HepG2 (cell line): ENCODE measurements at regions not wholly inside any gene's neighbourhood (a gene's known extent, or its start where the extent isn't known, plus 50 kb on each side); places are given as distances from the start of the nearest gene placed in this dataset.

Experiments used
- ATAC-seq: fragments of 200-7000 bp; cut with Tn5 transposase; 3 replicates; pipeline ENCODE4 v1.9.1; 2020; ENCODE audit warnings: mild to moderate bottlenecking, moderate library complexity
- BruUV-seq: library from RNA; stranded (reverse); fragments of 400-500 nt; replicated peaks from 2 replicates; lab custom pipeline; 2021; lab: Mats Ljungman, UMichigan
- CTCF ChIA-PET: fragments of 300-600 bp; formaldehyde crosslinking; extraction: SDS; loops from one replicate; lab custom pipeline; 2021; ENCODE audit warnings: low total read pairs, inconsistent platforms, low intra/inter-chr PET ratio; lab: Yijun Ruan, JAX
- POLR2A ChIA-PET: fragments of 350-600 bp; sonication (Branson Sonifier 250); formaldehyde crosslinking; loops from one replicate; lab custom pipeline; 2020; ENCODE audit warnings: antibody characterized with exemption, inconsistent platforms; lab: Yijun Ruan, JAX
- DNase-seq: peaks from one replicate; pipeline ENCODE4 v3.0.0-alpha.2; 2015; ENCODE audit warnings: low spot score
- FAIRE-seq: peaks from 3 replicates; lab custom pipeline; 2011; peaks lifted over from hg19 to GRCh38; lab: Jason Lieb, UNC
- H2AFZ ChIP-seq: one replicate; pipeline ENCODE4 v1.6.1; 2011; ENCODE audit warnings: low read length, inconsistent platforms
- H3K27ac ChIP-seq: fragments of 300-600 bp; 3 replicates; pipeline ENCODE4 v1.8.0; 2011; ENCODE audit warnings: mixed run types, mild to moderate bottlenecking, mixed read lengths, low read length, inconsistent platforms; ENCODE audit not compliant: insufficient read depth; ENCODE audit errors: extremely low read length
- H3K27me3 ChIP-seq, 2 experiments: fragments of 200-600 bp in 1 of 2; 2 replicates in 1 of 2; 3 replicates in 1 of 2; pipeline versions ENCODE4 v1.6.0 to v1.8.0; 2011; ENCODE audit warnings: low read length in 2 of 2, mild to moderate bottlenecking in 2 of 2, moderate library complexity in 2 of 2, inconsistent platforms in 1 of 2; ENCODE audit not compliant: insufficient read depth in 2 of 2, control insufficient read depth in 1 of 2
- H3K36me3 ChIP-seq, 2 experiments: fragments of 200-600 bp in 1 of 2; replicated peaks in 1 of 2; 2 replicates in 1 of 2; 3 replicates in 1 of 2; pipeline versions ENCODE4 v1.5.1 to v1.8.0; 2011; ENCODE audit warnings: low read length in 2 of 2, inconsistent platforms in 1 of 2; ENCODE audit not compliant: insufficient read depth in 2 of 2, control insufficient read depth in 1 of 2
- H3K4me1 ChIP-seq: 2 replicates; pipeline ENCODE4 v1.5.1; 2012; ENCODE audit warnings: low read length, inconsistent platforms; ENCODE audit not compliant: insufficient read depth
- H3K4me2 ChIP-seq: 2 replicates; pipeline ENCODE4 v1.6.0; 2011; ENCODE audit warnings: low read depth, low read length, inconsistent platforms
- H3K4me3 ChIP-seq, 3 experiments: fragments of 200-600 bp in 1 of 3; sonication (generic), shearing (Covaris generic) in 1 of 3; replicated peaks in 1 of 3; 2 replicates each; pipeline ENCODE4 v1.5.1; 2011 to 2016; ENCODE audit warnings: low read length in 3 of 3, inconsistent platforms in 2 of 3, low read depth in 2 of 3, mild to moderate bottlenecking in 2 of 3, control low read depth in 1 of 3, mixed read lengths in 1 of 3; ENCODE audit not compliant: insufficient read depth in 1 of 3
- H3K79me2 ChIP-seq: one replicate; pipeline ENCODE4 v1.6.1; 2011; ENCODE audit warnings: low read length, inconsistent platforms; ENCODE audit not compliant: insufficient read depth
- H3K9ac ChIP-seq: 2 replicates; pipeline ENCODE4 v1.6.0; 2011; ENCODE audit warnings: mild to moderate bottlenecking, low read depth, low read length, inconsistent platforms; ENCODE audit not compliant: insufficient read depth
- H3K9me3 ChIP-seq: 2 replicates; pipeline ENCODE4 v1.5.1; 2012; ENCODE audit warnings: mild to moderate bottlenecking, low read length
- H4K20me1 ChIP-seq: 2 replicates; pipeline ENCODE4 v1.6.0; 2011; ENCODE audit warnings: inconsistent platforms, mild to moderate bottlenecking, low read length, moderate library complexity; ENCODE audit not compliant: insufficient read depth
- CC2D1A ChIP-seq: sonication (generic); formaldehyde crosslinking; IDR thresholded peaks from 2 replicates; pipeline ENCODE4 v1.8.1; 2023; ENCODE audit warnings: mild to moderate bottlenecking, missing genetic modification reagents
- JUNB ChIP-seq: sonication (generic); formaldehyde crosslinking; IDR thresholded peaks from 2 replicates; pipeline ENCODE4 v1.8.0; 2022; ENCODE audit warnings: missing genetic modification reagents, mild to moderate bottlenecking, borderline replicate concordance
- ZNF557 ChIP-seq: sonication (generic); formaldehyde crosslinking; IDR thresholded peaks from 2 replicates; pipeline ENCODE4 v1.4.0; 2020; ENCODE audit warnings: missing genetic modification reagents
- ZSCAN30 ChIP-seq: sonication (generic); formaldehyde crosslinking; IDR thresholded peaks from 2 replicates; pipeline ENCODE4 v1.5.0; 2020; ENCODE audit warnings: mild to moderate bottlenecking, missing genetic modification reagents
- WGBS: methylation state at CpG from one replicate; pipeline ENCODE4 v1.1.6; 2017; ENCODE audit warnings: low lambda C conversion rate; 5-methylcytosine and 5-hydroxymethylcytosine counted together
- in situ Hi-C: cut with HindIII; loops from 2 replicates; pipeline ENCODE4 v1.10.0; 2017; ENCODE audit warnings: low pct_unique_long_range_greater_than_20kb; ENCODE audit not compliant: extremely low pct_ligation_motif_present
- intact Hi-C: fragments of 100-400 bp; cut with micrococcal nuclease; formaldehyde crosslinking; loops from one replicate; pipeline ENCODE4 v1.10.0; 2022; ENCODE audit not compliant: unreplicated experiment
- TF ChIP-seq, protein P1 (sequence below): sonication (generic); formaldehyde crosslinking; IDR thresholded peaks from 2 replicates; pipeline ENCODE4 v1.4.0; 2020; ENCODE audit warnings: mild to moderate bottlenecking, missing genetic modification reagents, borderline replicate concordance
- TF ChIP-seq, protein P2 (sequence below): sonication (generic); formaldehyde crosslinking; IDR thresholded peaks from 2 replicates; pipeline ENCODE4 v1.9.0; 2021; ENCODE audit warnings: missing genetic modification reagents, mild to moderate bottlenecking, borderline replicate concordance
- TF ChIP-seq, protein P3 (sequence below): sonication (generic); formaldehyde crosslinking; conservative IDR thresholded peaks from 2 replicates; pipeline ENCODE4 v1.8.1; 2023; ENCODE audit warnings: missing genetic modification reagents

DNA sequence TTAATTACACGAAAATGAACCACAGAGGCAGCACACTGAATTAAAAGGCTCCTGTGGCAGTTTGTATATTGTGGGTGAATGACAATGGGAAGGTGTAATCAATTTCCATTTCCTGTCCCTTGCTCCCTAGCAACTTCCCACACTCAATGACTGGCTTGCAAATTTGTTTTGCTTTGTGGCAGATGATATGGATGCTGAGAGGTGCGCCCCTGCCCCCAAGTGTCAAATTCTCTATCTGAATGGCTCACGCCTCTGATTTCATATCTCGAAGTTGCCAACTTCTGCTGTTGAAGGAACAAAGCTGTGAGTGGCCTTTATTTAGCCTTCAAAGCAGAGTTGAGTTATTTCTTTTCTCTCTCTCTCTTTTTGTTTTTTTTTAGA, 86.0 kb downstream of the FOXD2 start (continued):
- TF ChIP-seq, protein P1, sequence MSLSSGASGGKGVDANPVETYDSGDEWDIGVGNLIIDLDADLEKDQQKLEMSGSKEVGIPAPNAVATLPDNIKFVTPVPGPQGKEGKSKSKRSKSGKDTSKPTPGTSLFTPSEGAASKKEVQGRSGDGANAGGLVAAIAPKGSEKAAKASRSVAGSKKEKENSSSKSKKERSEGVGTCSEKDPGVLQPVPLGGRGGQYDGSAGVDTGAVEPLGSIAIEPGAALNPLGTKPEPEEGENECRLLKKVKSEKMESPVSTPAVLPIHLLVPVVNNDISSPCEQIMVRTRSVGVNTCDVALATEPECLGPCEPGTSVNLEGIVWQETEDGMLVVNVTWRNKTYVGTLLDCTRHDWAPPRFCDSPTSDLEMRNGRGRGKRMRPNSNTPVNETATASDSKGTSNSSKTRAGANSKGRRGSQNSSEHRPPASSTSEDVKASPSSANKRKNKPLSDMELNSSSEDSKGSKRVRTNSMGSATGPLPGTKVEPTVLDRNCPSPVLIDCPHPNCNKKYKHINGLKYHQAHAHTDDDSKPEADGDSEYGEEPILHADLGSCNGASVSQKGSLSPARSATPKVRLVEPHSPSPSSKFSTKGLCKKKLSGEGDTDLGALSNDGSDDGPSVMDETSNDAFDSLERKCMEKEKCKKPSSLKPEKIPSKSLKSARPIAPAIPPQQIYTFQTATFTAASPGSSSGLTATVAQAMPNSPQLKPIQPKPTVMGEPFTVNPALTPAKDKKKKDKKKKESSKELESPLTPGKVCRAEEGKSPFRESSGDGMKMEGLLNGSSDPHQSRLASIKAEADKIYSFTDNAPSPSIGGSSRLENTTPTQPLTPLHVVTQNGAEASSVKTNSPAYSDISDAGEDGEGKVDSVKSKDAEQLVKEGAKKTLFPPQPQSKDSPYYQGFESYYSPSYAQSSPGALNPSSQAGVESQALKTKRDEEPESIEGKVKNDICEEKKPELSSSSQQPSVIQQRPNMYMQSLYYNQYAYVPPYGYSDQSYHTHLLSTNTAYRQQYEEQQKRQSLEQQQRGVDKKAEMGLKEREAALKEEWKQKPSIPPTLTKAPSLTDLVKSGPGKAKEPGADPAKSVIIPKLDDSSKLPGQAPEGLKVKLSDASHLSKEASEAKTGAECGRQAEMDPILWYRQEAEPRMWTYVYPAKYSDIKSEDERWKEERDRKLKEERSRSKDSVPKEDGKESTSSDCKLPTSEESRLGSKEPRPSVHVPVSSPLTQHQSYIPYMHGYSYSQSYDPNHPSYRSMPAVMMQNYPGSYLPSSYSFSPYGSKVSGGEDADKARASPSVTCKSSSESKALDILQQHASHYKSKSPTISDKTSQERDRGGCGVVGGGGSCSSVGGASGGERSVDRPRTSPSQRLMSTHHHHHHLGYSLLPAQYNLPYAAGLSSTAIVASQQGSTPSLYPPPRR: no peak

DNA sequence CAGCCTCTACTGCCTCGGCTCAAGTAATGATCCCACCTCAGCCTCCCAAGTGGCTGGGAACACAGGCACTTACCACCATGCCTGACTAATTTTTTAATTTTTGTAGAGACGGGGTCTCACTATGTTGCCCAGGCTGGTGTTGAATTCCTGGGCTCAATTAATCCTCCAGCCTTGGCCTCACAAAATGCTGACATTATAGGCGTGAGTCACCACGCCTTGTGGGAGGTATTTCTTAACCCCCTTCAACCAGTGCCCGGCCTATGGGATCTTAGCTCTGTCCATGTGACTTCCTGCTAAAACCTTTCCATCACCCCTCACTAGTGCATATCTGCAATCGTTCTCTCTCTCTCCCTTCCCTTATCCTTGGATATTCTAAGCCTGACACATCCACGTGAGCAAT, 86.4 kb downstream of the FOXD2 start:
- 24% methylated on average over 7 of the region's 7 CpGs for WGBS
- no peaks in the 10 kb centered on the region for H3K4me1 ChIP-seq

More for the DNA sequence above, 86.4 kb downstream of the FOXD2 start:
- H2AFZ ChIP-seq: no peak overlapping the region
- no peak overlapping the region for H3K9ac ChIP-seq
- H3K27me3 ChIP-seq: peaks cover 5 to 15% of the 10 kb centered on the region in 2 experiments
- FAIRE-seq (no peak), DNase-seq (no peak), ATAC-seq (no peak)
- H4K20me1 ChIP-seq: no peaks in the 10 kb centered on the region
- TF ChIP-seq CC2D1A (no peak), ZSCAN30 (CRISPR knock-in tag) (no peak), ZNF557 (CRISPR knock-in tag) (no peak), JUNB (no peak)
- TF ChIP-seq, protein P2, sequence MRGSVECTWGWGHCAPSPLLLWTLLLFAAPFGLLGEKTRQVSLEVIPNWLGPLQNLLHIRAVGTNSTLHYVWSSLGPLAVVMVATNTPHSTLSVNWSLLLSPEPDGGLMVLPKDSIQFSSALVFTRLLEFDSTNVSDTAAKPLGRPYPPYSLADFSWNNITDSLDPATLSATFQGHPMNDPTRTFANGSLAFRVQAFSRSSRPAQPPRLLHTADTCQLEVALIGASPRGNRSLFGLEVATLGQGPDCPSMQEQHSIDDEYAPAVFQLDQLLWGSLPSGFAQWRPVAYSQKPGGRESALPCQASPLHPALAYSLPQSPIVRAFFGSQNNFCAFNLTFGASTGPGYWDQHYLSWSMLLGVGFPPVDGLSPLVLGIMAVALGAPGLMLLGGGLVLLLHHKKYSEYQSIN (CRISPR knock-in tag): no peak
- TF ChIP-seq, protein P3, sequence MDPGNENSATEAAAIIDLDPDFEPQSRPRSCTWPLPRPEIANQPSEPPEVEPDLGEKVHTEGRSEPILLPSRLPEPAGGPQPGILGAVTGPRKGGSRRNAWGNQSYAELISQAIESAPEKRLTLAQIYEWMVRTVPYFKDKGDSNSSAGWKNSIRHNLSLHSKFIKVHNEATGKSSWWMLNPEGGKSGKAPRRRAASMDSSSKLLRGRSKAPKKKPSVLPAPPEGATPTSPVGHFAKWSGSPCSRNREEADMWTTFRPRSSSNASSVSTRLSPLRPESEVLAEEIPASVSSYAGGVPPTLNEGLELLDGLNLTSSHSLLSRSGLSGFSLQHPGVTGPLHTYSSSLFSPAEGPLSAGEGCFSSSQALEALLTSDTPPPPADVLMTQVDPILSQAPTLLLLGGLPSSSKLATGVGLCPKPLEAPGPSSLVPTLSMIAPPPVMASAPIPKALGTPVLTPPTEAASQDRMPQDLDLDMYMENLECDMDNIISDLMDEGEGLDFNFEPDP: no peak
- H3K27ac ChIP-seq: no peak overlapping the region
- intact Hi-C loops (no loop called here), in situ Hi-C loops (no loop called here)
- ChIA-PET POLR2A (no interaction called here), CTCF (no interaction called here)
- H3K4me2 ChIP-seq: no peak overlapping the region
- H3K9me3 ChIP-seq: peaks cover 5% of the 10 kb centered on the region
- no peaks in the 10 kb centered on the region for H3K79me2 ChIP-seq
- H3K4me3 ChIP-seq: no peak overlapping the region
- no peaks in the 10 kb centered on the region for H3K36me3 ChIP-seq
- no TSS peak for BruUV-seq
